Stimulated activated CD4-positive, alpha-beta T cell treated with anti-CD3 and anti-CD28 coated beads, Interleukin-15, amount 100 ng/mL, for 1 hour (primary cell): ENCODE measurements at regions not wholly inside any gene's neighbourhood (a gene's known extent, or its start where the extent isn't known, plus 50 kb on each side); places are given as distances from the start of the nearest gene placed in this dataset.
"Not testable (repeated sequence)": the region's sequence is repeated elsewhere in the genome, so short reads cannot be mapped to it uniquely, and the experiment has no call there.

Experiments
- DNase-seq, 2 donors: peaks; one replicate each; pipeline ENCODE4 v3.0.0-alpha.2; 2020; ENCODE audit warnings: low read depth in 1 of 2, low spot score in 1 of 2

- no peak for DNase-seq
These were observed 208.1 kb upstream of the NPVF start for GRCh38 chr7:25436413-25436812.

- no peak for DNase-seq
These were observed 209.0 kb upstream of the NPVF start for GRCh38 chr7:25437308-25437707.

- no peak for DNase-seq
These were observed 216.7 kb upstream of the NPVF start for GRCh38 chr7:25444991-25445390.

- no peak for DNase-seq
These were observed 220.0 kb upstream of the NPVF start for GRCh38 chr7:25448301-25448700.

- no peak for DNase-seq
These were observed 225.7 kb upstream of the NPVF start for GRCh38 chr7:25454020-25454419.

GRCh38 chr7:25454562-25455041, 226.3 kb upstream of the NPVF start:
- no peak for DNase-seq

- DNase-seq, result no peak
These were observed 227.5 kb upstream of the NPVF start for GRCh38 chr7:25455683-25456251.

- DNase-seq, result no peak
These were observed 228.3 kb upstream of the NPVF start for GRCh38 chr7:25456467-25457171.

GRCh38 chr7:25459057-25459456, 230.8 kb upstream of the NPVF start:
- DNase-seq, result no peak

- no peak for DNase-seq
These were observed 232.1 kb upstream of the NPVF start for GRCh38 chr7:25460433-25460832.

GRCh38 chr7:25469669-25470068, 241.4 kb upstream of the NPVF start:
- DNase-seq, result no peak

- no peak for DNase-seq
These were observed 248.7 kb upstream of the NPVF start for GRCh38 chr7:25476863-25477499.

- DNase-seq, result not testable (repeated sequence)
These were observed 249.9 kb upstream of the NPVF start for GRCh38 chr7:25478221-25478620.

- no peak for DNase-seq
These were observed 250.6 kb upstream of the NPVF start for GRCh38 chr7:25478925-25479324.

GRCh38 chr7:25481891-25482290, 253.6 kb upstream of the NPVF start:
- DNase-seq, result no peak

- DNase-seq, result no peak
These were observed 254.3 kb upstream of the NPVF start for GRCh38 chr7:25482631-25483030.

- no peak for DNase-seq
These were observed 256.7 kb upstream of the NPVF start for GRCh38 chr7:25485026-25485425.

GRCh38 chr7:25486656-25487055, 258.4 kb upstream of the NPVF start:
- DNase-seq, result no peak

- DNase-seq, result no peak
These were observed 265.6 kb upstream of the NPVF start for GRCh38 chr7:25493805-25494366.

GRCh38 chr7:25494896-25495295, 266.6 kb upstream of the NPVF start:
- DNase-seq, result no peak

- no peak for DNase-seq
These were observed 267.3 kb upstream of the NPVF start for GRCh38 chr7:25495342-25496250.
